ENCODE measurements at regions not wholly inside any gene's neighbourhood (a gene's known extent, or its start where the extent isn't known, plus 50 kb on each side); places are given as distances from the start of the nearest gene placed in this dataset.

GRCh38 chr19:30873691-30874090 is 475.5 kb downstream of the TSHZ3 start:
- TF ChIP-seq, protein P1, sequence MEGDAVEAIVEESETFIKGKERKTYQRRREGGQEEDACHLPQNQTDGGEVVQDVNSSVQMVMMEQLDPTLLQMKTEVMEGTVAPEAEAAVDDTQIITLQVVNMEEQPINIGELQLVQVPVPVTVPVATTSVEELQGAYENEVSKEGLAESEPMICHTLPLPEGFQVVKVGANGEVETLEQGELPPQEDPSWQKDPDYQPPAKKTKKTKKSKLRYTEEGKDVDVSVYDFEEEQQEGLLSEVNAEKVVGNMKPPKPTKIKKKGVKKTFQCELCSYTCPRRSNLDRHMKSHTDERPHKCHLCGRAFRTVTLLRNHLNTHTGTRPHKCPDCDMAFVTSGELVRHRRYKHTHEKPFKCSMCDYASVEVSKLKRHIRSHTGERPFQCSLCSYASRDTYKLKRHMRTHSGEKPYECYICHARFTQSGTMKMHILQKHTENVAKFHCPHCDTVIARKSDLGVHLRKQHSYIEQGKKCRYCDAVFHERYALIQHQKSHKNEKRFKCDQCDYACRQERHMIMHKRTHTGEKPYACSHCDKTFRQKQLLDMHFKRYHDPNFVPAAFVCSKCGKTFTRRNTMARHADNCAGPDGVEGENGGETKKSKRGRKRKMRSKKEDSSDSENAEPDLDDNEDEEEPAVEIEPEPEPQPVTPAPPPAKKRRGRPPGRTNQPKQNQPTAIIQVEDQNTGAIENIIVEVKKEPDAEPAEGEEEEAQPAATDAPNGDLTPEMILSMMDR (IDR thresholded peaks at IDR 0.05) = no peak
- TF ChIP-seq EP300 (IDR thresholded peaks at IDR 0.05) (no peak), POLR2A (IDR thresholded peaks at IDR 0.05) (no peak), POLR2AphosphoS5 (IDR thresholded peaks at IDR 0.05) (no peak)
